ENCODE measurements at regions not wholly inside any gene's neighbourhood (a gene's known extent, or its start where the extent isn't known, plus 50 kb on each side); places are given as distances from the start of the nearest gene placed in this dataset.

- ChIA-PET CTCF (ENCODE audit: low intra/inter-chr PET ratio) (no interaction called here), POLR2A (no interaction called here)
- no peaks in the 10 kb centered on the region for H3K79me2 ChIP-seq (ENCODE audit: control insufficient read depth, insufficient read depth, low read length)
- H3K4me1 ChIP-seq (replicated peaks in 1 of 2; ENCODE audit: control insufficient read depth in 2 of 2, insufficient read depth in 2 of 2, low read length in 2 of 2): no peaks in the 10 kb centered on the region
- in situ Hi-C loops (cut with MboI) (no loop called here), intact Hi-C loops (cut with micrococcal nuclease) (no loop called here)
- FAIRE-seq: no peak
- H3K9ac ChIP-seq (ENCODE audit: insufficient read depth in 1 of 2, low read depth in 2 of 2, low read length in 2 of 2): no peak overlapping the region
- H3K9me3 ChIP-seq (replicated peaks; ENCODE audit: control insufficient read depth, insufficient read depth, low read depth, low read length): no peaks in the 10 kb centered on the region
- no TSS peak for BruUV-seq (replicated peaks)
- H3K27me3 ChIP-seq (ENCODE audit: control insufficient read depth in 2 of 2, insufficient read depth in 2 of 2, low read length in 2 of 2): peaks cover 0 to 13% of the 10 kb centered on the region in 2 experiments; a peak in 4 of 5 replicates
- H3K4me3 ChIP-seq: no peak overlapping the region
- no peak overlapping the region for H3K4me2 ChIP-seq (ENCODE audit: insufficient read depth, low read length)
- H3K36me3 ChIP-seq (ENCODE audit: control insufficient read depth, insufficient read depth, low read length): no peaks in the 10 kb centered on the region
- WGBS (ENCODE audit: insufficient coverage, low coverage, missing lambda C conversion rate): 0% methylated on average over 5 of the region's 5 CpGs
- H3K27ac ChIP-seq (ENCODE audit: extremely low read depth, low read depth, low read length): no peak overlapping the region
- no peak for DNase-seq (ENCODE audit: extremely low read depth in 1 of 4, low spot score in 3 of 4)
- H2AFZ ChIP-seq (ENCODE audit: low read depth, low read length): no peak overlapping the region
- no peaks in the 10 kb centered on the region for H4K20me1 ChIP-seq (replicated peaks; ENCODE audit: control insufficient read depth, insufficient read depth, low read length)
- H3K9me1 ChIP-seq (ENCODE audit: control insufficient read depth, insufficient read depth, low read length): no peaks in the 10 kb centered on the region
- no peak for ATAC-seq
- TF ChIP-seq POLR2AphosphoS5 (IDR thresholded peaks at IDR 0.05; ENCODE audit: control insufficient read depth, insufficient read depth, low read depth, low read length): no peak
- TF ChIP-seq RHOXF2B (CRISPR knock-in tag; conservative IDR thresholded peaks at IDR 0.05): no peak
- TF ChIP-seq ZNF717 (CRISPR knock-in tag; IDR thresholded peaks at IDR 0.05): no peak
- TF ChIP-seq ETS1 (conservative IDR thresholded peaks at IDR 0.05; ENCODE audit: control insufficient read depth, low read depth, low read length): no peak
- no peak for TF ChIP-seq E2F6 (IDR thresholded peaks at IDR 0.05; ENCODE audit: borderline replicate concordance in 1 of 2, extremely low read depth in 1 of 2, insufficient read depth in 1 of 2, insufficient read length in 1 of 2, low read depth in 1 of 2, low read length in 1 of 2, poor library complexity in 1 of 2, severe bottlenecking in 1 of 2)
- no peak for TF ChIP-seq ZNF174 (CRISPR knock-in tag; IDR thresholded peaks at IDR 0.05)
- TF ChIP-seq KDM2B (CRISPR knock-in tag; IDR thresholded peaks at IDR 0.05): no peak
- TF ChIP-seq ETS2 (tag; IDR thresholded peaks at IDR 0.05; ENCODE audit: borderline replicate concordance, poor library complexity, severe bottlenecking): no peak
- TF ChIP-seq KLF6 (CRISPR knock-in tag; IDR thresholded peaks at IDR 0.05; ENCODE audit: borderline replicate concordance): no peak
- TF ChIP-seq SMAD1 (IDR thresholded peaks at IDR 0.05; ENCODE audit: low read depth, low read length, partially characterized antibody): no peak
- TF ChIP-seq ZNF197 (CRISPR knock-in tag; IDR thresholded peaks at IDR 0.05; ENCODE audit: low read depth): no peak
- no peak for TF ChIP-seq ZNF57 (CRISPR knock-in tag; IDR thresholded peaks at IDR 0.05)
- no peak for TF ChIP-seq JUN (IDR thresholded peaks at IDR 0.05; ENCODE audit: borderline replicate concordance, low read depth, low read length)
- no peak for TF ChIP-seq JUN (CRISPR knock-in tag; IDR thresholded peaks at IDR 0.05; ENCODE audit: borderline replicate concordance)
- no peak for TF ChIP-seq STAT6 (CRISPR knock-in tag; IDR thresholded peaks at IDR 0.05)
Measured at GRCh38 chr15:70334286-70334685, 236.6 kb upstream of the TLE3 start.
